Suppressor macrophage treated with lipopolysaccharide for 4 hours (primary cell): ENCODE measurements at regions not wholly inside any gene's neighbourhood (a gene's known extent, or its start where the extent isn't known, plus 50 kb on each side); places are given as distances from the start of the nearest gene placed in this dataset.

Experiments
- DNase-seq: peaks from one replicate; pipeline ENCODE4 v3.0.0-alpha.2; 2020

GRCh38 chr17:77883213-77883650 is 75.3 kb upstream of the TNRC6C start:
- DNase-seq: no peak

- no peak for DNase-seq
Measured at GRCh38 chr17:77884019-77884418, 74.5 kb upstream of the TNRC6C start.

- no peak for DNase-seq
Measured at GRCh38 chr17:77884967-77885641, 73.4 kb upstream of the TNRC6C start.

- DNase-seq: no peak
Measured at GRCh38 chr17:77885678-77886386, 72.7 kb upstream of the TNRC6C start.

GRCh38 chr17:77886387-77886728 is 72.1 kb upstream of the TNRC6C start:
- peak; percentile 84 for DNase-seq

- no peak for DNase-seq
Measured at GRCh38 chr17:77887110-77887463, 71.4 kb upstream of the TNRC6C start.

GRCh38 chr17:77887464-77888241 is 70.8 kb upstream of the TNRC6C start:
- peak; percentile 95 for DNase-seq

- DNase-seq: peak; percentile 45
Measured at GRCh38 chr17:77888242-77889134, 70.0 kb upstream of the TNRC6C start.

- DNase-seq: no peak
Measured at GRCh38 chr17:77889135-77889505, 69.4 kb upstream of the TNRC6C start.

GRCh38 chr17:77889866-77890760 is 68.4 kb upstream of the TNRC6C start:
- DNase-seq: no peak

- DNase-seq: no peak
Measured at GRCh38 chr17:77890771-77891170, 67.7 kb upstream of the TNRC6C start.

GRCh38 chr17:77891602-77892001 is 66.9 kb upstream of the TNRC6C start:
- DNase-seq: no peak

- DNase-seq: no peak
Measured at GRCh38 chr17:77892031-77892430, 66.5 kb upstream of the TNRC6C start.

- DNase-seq: peak; percentile 23
Measured at GRCh38 chr17:77892469-77893143, 65.9 kb upstream of the TNRC6C start.

GRCh38 chr17:77893144-77894044 is 65.1 kb upstream of the TNRC6C start:
- no peak for DNase-seq

GRCh38 chr17:77894126-77894956 is 64.2 kb upstream of the TNRC6C start:
- DNase-seq: no peak

- DNase-seq: no peak
Measured at GRCh38 chr17:77897741-77898301, 60.7 kb upstream of the TNRC6C start.

GRCh38 chr17:77898521-77899434 is 59.7 kb upstream of the TNRC6C start:
- DNase-seq: no peak
